ENCODE measurements at regions not wholly inside any gene's neighbourhood (a gene's known extent, or its start where the extent isn't known, plus 50 kb on each side); places are given as distances from the start of the nearest gene placed in this dataset.

DNA sequence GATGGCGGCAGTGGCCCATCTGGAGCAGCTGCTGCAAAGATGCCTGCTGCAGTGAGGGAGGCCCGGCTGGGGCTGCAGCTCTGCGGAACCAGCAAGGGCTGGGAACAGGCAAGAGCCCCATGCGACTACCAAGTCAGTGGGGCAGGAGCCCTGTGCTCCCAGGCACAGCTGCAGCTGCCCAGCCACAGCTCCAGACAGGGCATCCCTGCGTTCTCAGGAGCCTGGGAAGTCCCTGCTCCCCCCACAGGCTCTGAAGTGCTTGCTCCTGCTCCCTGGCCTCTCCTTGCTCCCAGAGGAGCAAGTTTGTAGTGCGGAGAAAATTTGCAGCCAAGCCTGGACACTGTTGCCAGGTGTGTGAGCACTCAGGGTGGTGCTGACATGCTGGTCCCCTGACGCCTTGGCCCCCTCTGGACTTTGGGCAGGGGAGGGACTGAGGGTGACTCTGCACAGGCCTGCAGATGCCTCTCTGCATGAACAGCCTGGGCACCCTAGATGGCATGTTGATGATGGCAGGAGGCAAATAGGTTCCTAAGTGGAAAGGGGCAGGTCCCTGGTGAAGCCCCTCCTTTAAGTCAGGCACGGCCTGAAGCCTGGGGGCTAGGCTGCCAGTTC is 105.6 kb downstream of the LYZL1 start:
- H3K27ac ChIP-seq (ENCODE audit: low read depth, low read length), result no peak overlapping the region
- 76% methylated on average over 8 of the region's 8 CpGs for WGBS (ENCODE audit: insufficient coverage)
- H3K4me1 ChIP-seq (ENCODE audit: control insufficient read depth, insufficient read depth, low read length), result no peaks in the 10 kb centered on the region
- DNase-seq (ENCODE audit: low read depth in 4 of 6, low spot score in 6 of 6), result no peak
- no peaks in the 10 kb centered on the region for H3K36me3 ChIP-seq (ENCODE audit: control insufficient read depth, insufficient read depth, low read length)
- no peak overlapping the region for H3K4me3 ChIP-seq (ENCODE audit: low read depth, low read length)
- H3K9me3 ChIP-seq (ENCODE audit: control insufficient read depth, insufficient read depth, low read length), result no peaks in the 10 kb centered on the region
- H3K27me3 ChIP-seq (ENCODE audit: control insufficient read depth, insufficient read depth, low read length), result no peaks in the 10 kb centered on the region

DNA sequence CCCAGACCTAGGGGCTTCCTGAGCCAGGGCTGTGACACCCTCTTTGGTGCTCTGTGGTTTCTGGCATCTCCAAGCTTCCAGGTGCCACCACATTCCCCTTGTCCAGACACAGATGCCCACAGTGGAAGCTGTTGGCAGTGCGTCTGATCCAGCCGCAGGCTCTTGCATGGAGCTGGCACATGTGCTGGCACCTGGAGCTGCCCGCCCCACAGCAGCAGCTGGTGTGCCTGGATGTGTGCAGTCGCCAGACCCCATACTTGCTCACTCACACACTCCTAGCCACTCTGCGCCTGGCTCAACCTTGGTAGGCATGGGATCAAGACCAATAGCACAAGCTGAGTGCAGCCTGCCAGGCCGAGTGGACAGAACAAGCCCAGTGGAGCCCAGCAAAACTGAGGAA is 106.5 kb downstream of the LYZL1 start:
- WGBS (ENCODE audit: insufficient coverage), result 92% methylated on average over 5 of the region's 6 CpGs
- no peaks in the 10 kb centered on the region for H3K4me1 ChIP-seq (ENCODE audit: control insufficient read depth, insufficient read depth, low read length)
- no peak overlapping the region for H3K27ac ChIP-seq (ENCODE audit: low read depth, low read length)
- H3K27me3 ChIP-seq (ENCODE audit: control insufficient read depth, insufficient read depth, low read length), result no peaks in the 10 kb centered on the region
- no peak overlapping the region for H3K4me3 ChIP-seq (ENCODE audit: low read depth, low read length)
- no peak for DNase-seq (ENCODE audit: low read depth in 4 of 6, low spot score in 6 of 6)
- H3K9me3 ChIP-seq (ENCODE audit: control insufficient read depth, insufficient read depth, low read length), result no peaks in the 10 kb centered on the region
- no peaks in the 10 kb centered on the region for H3K36me3 ChIP-seq (ENCODE audit: control insufficient read depth, insufficient read depth, low read length)

DNA sequence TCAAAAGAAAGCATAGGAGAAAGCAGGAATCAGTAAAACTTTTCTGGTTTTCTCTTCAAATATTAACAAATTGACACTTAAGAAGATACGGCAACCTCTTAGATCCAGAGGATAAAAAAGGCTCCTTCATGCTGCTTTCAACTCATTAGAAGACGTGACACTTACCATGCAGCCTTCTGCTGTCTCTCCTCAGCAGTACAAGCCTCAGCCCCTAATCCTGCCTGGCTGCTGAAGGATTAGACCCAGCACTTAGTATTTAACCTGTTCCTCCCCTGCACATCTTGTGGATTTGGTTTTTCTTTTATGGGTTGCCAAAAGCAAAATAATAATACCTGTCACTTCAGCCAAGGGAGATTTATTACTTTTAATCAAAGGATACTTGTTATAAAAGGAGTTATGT is 108.4 kb downstream of the LYZL1 start:
- Histone ChIP-seq H3K27me3 (ENCODE audit: control insufficient read depth, insufficient read depth, low read length) (no peaks in the 10 kb centered on the region), H3K27ac (ENCODE audit: low read depth, low read length) (no peak overlapping the region), H3K4me3 (ENCODE audit: low read depth, low read length) (no peak overlapping the region), H3K9me3 (ENCODE audit: control insufficient read depth, insufficient read depth, low read length) (no peaks in the 10 kb centered on the region), H3K4me1 (ENCODE audit: control insufficient read depth, insufficient read depth, low read length) (no peaks in the 10 kb centered on the region), H3K36me3 (ENCODE audit: control insufficient read depth, insufficient read depth, low read length) (no peaks in the 10 kb centered on the region)
- WGBS (ENCODE audit: insufficient coverage), result 47% methylated on average over 2 of the region's 2 CpGs
- DNase-seq (ENCODE audit: low read depth in 4 of 6, low spot score in 6 of 6), result no peak

DNA sequence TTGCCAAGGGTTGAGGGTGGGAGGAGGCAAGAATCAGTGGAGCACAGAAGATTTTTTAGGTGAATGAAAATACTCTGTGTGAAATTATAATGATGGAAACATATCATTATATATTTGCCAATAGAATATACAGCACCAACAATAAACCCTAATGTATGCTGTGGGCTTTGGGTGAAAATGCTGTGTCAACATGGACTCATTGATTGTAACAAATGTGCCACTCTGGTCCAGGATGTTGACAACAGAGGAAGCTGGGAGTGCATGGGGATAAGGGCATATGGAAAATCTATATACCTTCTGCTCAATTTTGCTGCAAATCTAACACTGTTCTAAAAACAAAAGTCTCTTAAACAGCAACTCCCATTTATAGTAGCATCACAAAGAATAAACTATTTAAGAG is 114.3 kb downstream of the LYZL1 start:
- no peak for DNase-seq (ENCODE audit: low read depth in 4 of 6, low spot score in 6 of 6)
- H3K27ac ChIP-seq (ENCODE audit: low read depth, low read length), result no peak overlapping the region
- no peaks in the 10 kb centered on the region for H3K4me1 ChIP-seq (ENCODE audit: control insufficient read depth, insufficient read depth, low read length)
- no peak overlapping the region for H3K4me3 ChIP-seq (ENCODE audit: low read depth, low read length)
- no peaks in the 10 kb centered on the region for H3K36me3 ChIP-seq (ENCODE audit: control insufficient read depth, insufficient read depth, low read length)
- H3K27me3 ChIP-seq (ENCODE audit: control insufficient read depth, insufficient read depth, low read length), result no peaks in the 10 kb centered on the region
- no peaks in the 10 kb centered on the region for H3K9me3 ChIP-seq (ENCODE audit: control insufficient read depth, insufficient read depth, low read length)

DNA sequence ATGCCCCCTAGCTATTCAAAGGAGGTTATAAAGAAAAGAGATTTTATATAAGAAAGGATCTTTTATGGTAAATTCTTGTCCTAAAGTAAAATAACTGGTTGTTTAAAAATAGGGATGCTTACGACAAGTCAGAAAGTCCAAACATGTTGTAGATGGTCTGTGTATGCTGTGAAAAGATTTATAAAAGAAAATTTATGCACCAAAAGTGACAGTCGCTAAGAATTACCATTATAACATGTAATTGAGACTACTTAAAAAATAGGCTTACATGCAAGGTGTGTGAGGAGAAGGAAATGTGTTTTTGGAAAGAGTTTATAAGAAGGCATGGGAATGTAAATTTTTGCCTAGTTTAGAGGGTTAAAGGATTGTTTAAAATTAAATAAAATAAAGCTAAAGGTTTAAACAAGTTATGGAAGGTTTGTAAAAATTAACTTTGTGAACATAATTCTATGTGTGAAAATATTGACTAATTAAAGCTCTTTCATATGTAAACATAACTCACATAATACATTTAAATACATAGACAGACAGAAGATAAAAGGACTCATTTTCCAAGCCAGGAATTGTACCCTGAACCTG is 118.5 kb downstream of the LYZL1 start:
- no peak for DNase-seq (ENCODE audit: low read depth in 4 of 6, low spot score in 6 of 6)
- H3K9me3 ChIP-seq (ENCODE audit: control insufficient read depth, insufficient read depth, low read length), result no peaks in the 10 kb centered on the region
- WGBS (ENCODE audit: insufficient coverage), result no CpG with 5 or more reads among the region's 2 CpGs
- H3K4me3 ChIP-seq (ENCODE audit: low read depth, low read length), result no peak overlapping the region
- H3K27ac ChIP-seq (ENCODE audit: low read depth, low read length), result no peak overlapping the region
- no peaks in the 10 kb centered on the region for H3K27me3 ChIP-seq (ENCODE audit: control insufficient read depth, insufficient read depth, low read length)
- H3K36me3 ChIP-seq (ENCODE audit: control insufficient read depth, insufficient read depth, low read length), result no peaks in the 10 kb centered on the region
- H3K4me1 ChIP-seq (ENCODE audit: control insufficient read depth, insufficient read depth, low read length), result peaks cover 10% of the 10 kb centered on the region
